Daoy (cell line): ENCODE measurements at regions not wholly inside any gene's neighbourhood (a gene's known extent, or its start where the extent isn't known, plus 50 kb on each side); places are given as distances from the start of the nearest gene placed in this dataset.

Experiments
- DNase-seq: peaks from one replicate; pipeline ENCODE4 v3.0.0-alpha.2; 2015; ENCODE audit warnings: low read depth

DNA sequence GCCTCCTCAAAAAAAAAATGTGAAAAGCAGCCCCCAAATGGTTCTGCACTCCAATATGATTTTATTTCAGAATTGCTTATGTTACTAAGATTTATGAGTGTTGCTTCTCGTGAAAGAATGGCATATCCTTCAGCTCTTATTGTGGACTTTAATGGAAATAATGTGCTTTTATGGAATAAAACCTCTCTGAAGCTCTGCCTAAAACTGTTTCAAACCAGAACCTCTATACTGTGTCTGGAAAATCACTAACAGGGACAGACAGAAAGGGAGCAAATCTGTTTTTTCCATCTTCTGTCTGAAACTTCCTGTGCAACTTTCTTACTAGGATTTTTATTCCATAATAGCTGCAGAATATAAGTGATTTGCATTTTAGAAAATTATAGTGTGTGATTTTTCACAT is 493.1 kb downstream of the ANKRD50 start:
- DNase-seq: no peak

DNA sequence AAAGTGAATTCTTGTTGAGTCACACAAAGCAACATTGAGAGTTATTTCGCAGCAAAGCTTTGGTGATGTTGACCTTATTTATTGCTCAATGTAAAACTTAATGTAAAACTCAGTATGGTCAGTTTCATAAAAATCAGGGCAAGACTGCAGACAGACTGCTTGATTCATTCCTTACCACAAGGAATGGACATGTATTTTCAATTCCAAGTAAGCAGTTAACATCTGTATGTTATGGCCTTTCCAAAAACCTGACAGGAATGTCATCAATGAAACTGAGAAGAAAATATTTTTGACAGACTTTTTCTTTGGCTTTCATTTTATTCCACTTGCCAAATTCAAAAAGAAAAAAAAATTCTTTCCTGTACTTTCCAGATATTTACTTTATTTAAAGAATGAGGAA is 488.3 kb downstream of the ANKRD50 start:
- no peak for DNase-seq

DNA sequence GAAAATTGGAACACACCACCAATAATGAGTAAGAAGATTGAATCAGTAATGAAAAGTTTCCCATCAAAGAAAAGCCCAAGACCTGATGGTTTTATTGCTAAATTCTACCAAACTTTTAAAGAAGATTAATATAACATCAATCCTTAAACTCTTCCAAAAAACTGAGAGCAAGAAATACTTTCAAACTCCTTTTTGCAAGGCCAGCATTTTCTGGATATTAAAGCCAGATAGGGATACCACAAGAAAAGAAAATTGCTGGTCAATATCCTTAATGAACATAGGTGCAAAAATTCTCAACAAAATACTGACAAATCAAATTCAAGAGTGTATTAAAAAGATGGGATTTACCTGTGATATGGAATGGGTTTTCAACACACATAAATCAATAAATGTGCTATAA is 484.6 kb downstream of the ANKRD50 start:
- DNase-seq: no peak

DNA sequence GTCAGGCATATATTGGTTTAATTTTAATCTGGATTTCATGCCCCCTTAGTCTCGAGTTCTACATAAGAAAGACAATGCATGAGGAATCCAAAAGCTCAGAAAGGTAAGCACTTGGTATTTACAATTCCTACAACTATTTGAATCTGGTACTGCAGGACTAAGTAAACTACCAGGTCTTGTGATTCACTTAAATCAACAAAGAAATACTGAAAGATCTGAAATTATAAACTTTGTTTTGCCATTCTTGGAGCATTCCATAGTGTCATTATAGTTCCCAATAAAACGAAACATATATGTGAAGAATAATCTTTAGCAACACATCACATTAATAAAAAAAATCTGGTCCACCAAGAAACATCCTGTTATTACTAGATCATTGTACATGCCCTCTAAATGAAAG is 482.3 kb downstream of the ANKRD50 start:
- DNase-seq: no peak

DNA sequence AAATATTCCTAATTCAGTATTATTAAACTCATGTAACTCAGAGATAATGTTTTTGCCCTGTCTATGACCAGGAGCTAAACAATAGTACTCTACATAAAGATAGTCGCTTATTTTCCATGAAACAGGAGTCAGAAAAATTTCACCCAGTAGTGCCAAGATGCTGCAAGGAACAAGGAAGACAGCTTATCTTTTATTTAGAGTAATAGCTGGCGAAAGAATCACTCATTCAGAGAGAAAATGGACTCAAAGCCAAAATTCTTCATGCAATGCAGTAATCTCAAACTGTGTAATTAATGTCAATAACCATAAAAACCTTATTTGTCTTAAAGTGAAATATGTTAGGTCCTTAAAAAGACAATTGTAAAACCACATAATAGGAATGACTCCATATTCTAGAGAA is 477.8 kb downstream of the ANKRD50 start:
- no peak for DNase-seq

DNA sequence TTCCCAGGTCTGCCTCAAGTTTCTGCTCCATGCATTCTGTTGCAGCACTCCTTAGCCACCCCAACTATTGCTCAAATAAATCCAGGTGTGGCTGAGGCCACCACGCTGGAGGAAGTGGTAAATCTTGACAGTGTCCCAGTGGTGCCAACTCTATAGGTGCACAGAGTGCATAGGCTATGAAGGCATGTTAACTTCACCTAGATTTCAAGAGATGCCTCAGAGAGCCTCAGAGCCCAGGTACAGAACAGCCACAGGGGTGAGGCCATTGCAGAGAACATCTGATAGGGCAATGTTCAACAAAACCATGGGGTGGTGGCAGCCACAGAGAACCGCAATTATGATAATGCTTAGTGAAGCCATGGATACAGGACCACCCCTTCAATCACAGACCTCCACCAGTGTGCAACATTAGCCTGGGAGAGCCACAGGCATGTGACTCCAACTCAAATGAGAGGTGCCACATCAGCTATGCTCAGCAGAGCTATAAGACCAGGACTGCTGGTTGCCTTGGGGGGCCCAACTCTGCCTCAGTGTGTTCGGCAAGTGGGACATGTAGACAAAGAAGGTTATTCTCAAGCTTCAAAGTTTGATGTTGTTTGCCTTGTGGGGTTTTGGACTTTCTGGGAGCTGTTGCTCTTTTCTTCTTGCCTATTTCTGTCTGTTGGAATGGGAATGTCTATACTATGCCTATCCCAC is 468.7 kb downstream of the ANKRD50 start:
- no peak for DNase-seq

DNA sequence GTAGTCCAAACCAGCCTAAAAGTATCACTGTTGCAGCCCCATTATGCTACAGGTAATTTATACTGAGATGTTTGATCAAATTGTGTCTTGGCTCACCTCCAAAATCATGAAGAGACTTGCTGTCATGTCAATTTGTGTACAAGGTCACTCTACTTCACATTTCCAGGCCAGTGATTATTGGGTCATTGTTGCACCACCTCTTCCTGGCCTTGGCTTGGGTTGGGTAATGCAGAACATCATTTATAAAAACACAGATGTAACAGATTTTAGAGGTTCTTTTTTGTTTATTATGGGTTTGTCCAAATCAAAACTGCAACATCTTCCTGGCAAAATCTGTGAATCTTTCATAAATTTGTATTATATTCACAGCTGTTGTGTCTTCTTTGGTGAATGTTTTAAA is 459.5 kb downstream of the ANKRD50 start:
- DNase-seq: no peak

DNA sequence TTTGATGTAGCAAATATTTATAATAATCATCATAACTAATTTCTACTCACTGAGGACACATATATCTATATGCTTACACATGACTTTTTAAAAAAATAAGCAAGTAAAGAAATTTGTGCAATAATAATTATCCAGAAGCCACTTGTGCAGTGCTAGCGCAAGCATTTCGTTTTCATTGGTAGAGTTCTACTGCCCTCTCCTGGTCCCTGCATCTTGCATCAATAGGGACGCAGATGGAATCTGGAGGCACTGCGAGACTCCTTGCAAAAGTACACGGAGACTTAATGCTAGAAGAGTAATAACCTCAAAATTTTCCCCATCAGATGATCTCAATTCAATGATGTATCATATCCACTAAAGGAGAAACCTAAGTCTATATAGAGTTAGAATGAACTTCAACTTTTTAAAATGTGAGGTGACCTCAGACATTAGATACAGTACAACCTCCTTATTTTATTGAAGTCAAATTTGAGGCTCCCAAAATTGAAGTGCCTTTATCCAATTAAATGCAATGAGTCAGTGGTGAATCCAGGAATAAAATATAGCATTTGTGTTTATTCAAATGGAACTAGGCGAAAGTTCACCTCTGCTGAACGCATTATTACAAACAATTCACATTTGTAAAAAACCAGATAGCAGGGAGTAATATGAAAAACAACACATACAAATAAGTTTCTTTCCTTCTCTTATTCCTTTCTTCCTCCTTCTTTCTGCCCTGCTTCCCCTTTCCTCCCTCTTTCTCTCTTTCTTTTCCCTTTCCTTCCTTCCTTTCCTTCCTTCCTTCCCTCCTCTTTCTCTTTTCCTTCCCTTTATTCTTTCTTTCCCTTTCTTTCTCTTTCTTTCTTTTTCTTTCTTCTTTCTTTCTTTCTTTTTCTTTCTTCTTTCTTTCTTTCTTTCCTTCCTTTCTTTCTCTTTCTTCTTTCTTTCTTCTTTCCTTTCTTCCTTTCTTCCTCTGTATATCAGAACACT is 450.0 kb downstream of the ANKRD50 start:
- DNase-seq: peak; percentile 46

DNA sequence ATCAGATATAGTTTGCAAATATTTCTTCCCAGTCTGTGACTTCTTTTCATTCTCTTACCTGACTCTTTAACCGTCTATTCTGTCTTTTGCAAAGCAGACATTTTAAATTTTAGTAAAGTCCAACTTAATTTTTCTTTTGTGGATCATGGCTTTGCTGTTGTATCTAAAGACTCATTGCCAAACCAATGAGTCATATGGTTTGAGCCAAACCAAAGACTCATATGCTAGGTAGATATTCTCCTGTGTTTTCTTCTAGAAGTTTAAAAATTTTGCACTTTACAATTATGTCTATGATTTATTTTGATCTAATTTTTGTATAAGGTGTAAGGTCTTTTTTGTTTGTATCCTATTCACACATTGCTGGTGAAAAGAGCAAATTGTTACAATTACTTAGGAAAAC is 446.8 kb downstream of the ANKRD50 start:
- no peak for DNase-seq

DNA sequence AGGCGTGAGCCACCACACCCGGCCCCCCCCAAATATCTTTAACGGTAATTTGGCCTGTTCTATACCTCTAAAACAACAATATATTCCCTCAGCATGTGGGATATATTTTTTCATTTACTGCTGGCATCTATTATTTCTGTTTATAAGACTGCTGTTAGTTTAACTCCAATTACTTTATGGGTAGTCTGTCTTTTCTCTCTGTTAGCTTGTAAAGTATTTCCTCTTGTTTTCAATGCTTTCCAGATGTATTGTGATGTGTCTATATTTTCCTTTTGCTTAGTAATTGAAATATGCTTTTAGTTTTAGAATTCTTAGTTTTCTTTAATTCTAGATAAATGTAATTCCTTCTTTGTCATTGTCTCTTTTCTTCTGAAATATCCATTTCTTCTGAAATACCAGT is 445.8 kb downstream of the ANKRD50 start:
- no peak for DNase-seq

DNA sequence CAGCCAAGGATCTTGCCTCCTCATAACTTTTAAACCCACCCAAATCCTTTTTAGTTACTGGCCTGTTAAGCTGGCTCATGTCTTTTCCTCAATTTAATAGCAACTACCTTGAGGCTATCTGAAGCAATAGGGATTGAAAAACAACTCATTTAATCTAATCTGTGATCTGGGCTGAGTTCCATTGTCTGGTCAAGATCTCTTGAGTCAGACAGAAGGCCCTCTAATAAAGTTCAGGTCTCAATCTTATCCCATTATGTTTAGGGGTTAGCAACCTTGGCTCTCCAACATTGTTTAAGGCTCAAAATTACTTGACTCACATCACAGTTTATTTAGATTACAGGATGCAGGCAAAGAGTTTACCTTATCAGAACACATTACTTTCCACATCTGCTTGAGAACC is 436.1 kb downstream of the ANKRD50 start:
- no peak for DNase-seq

DNA sequence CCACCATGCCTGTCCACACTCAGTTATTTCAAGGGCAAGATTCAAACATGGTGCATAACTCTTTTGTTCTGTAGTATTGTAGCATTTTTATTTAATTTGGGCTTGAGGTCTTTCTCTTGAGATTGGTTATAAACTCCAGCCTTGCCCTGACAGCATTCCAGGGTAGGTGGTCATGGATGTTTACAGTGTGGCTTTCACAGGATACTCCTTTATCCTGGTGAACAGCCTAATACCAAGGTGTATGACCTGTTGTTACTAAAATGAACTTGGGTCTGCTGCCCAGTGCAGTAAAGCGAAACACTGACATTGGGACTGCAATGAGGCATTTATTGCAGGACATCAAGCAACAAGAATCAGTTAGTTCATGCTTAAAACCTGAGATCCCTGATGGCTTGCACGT is 434.8 kb downstream of the ANKRD50 start:
- DNase-seq: no peak

DNA sequence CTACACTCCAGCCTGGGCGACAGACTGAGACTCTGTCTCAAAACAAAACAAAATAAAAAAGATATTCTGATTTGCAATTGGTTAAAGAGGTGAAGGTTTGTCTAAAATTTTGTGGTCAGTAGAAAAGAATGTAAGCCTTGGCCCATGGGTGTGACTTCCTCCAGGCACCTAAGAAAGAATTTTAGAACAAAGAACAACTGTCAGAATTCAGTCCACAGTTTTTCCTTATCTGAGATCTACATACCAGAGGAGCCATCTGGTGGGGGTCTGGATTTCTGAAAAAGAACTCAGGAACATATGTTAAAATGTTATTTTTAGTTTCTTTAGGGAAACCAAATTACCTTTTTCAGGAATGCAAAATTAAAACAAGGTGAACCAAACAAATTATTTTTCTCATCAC is 434.1 kb downstream of the ANKRD50 start:
- DNase-seq: peak; percentile 2

DNA sequence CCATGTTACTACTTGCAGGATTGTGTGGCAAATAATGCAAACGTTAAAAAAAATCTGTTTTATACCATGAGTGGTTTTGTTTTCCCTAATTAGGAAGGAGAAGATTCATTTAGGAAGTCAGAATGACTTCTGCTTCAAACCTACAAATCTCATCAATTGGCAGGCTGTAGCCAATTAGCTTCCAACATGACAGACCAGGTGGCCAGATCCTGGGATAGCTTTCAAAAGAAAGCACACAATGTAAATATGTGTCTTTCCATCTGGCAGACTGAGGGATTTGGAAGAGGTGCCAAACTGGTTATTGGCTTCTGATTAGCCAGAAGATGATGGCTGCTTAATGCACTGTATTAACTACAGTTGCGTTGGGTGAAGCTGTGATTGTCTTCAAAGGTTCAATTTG is 432.8 kb downstream of the ANKRD50 start:
- no peak for DNase-seq

DNA sequence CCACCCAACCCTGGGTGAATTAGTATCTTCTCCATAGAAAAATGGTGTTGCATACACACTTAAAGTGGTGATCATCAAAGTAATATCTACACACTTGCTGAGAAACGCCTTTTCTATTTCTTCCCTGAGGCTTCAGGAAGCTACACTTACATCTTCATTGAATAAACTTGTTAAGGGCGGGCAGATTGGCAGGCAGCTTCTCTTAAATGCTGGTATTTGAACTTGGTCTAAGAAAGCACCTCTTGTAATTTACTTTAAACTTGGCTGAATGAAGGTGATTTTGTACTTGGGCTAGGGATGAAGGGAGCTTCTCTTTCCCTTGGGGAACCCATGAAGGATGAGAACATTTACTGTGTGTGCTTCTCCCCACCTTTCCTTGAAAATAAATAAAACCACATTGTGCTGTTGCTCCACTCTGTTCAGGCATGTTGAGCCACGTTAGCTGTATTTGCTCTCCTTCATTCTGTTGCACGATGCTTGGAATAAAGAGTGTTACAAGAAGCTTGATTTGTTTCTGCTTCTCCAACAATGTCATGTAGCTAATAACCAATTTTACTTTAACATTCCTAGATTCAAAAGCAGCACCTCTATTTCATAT is 430.1 kb downstream of the ANKRD50 start:
- DNase-seq: no peak

DNA sequence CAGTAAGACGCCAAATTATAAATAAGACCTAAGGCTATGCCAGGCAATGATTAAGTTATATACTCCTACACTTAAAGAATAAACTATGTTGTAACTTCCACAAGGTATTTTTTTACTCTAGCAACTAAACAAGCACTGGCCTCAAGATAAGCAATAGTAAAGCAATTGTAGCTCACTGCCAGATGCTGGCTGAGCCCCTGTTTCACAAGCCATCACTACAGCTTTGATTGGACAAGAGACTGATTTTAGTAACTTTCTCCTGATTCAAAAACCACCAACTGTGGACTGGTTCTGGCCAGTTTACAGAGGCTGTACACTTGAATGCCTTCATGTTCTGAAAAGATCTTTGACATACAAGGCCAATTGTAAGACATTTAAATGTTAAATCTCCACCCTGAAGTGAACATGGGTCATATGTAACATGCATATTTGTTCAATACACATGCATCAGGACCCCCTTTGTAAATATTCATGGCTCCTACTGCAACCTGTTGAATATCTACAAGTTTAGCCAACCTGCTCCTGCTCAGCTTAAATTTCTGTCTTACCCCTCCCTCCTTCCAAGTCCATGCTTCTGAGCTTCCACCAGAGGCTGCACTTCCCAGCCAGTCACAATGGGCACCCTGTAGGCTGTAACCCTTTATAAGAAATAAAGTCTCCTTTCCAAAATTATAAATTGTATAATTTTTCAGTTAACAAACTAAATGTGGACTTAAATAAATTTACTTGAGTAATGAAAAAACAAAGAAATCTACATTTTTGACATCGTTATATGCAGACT is 423.6 kb downstream of the ANKRD50 start:
- no peak for DNase-seq

DNA sequence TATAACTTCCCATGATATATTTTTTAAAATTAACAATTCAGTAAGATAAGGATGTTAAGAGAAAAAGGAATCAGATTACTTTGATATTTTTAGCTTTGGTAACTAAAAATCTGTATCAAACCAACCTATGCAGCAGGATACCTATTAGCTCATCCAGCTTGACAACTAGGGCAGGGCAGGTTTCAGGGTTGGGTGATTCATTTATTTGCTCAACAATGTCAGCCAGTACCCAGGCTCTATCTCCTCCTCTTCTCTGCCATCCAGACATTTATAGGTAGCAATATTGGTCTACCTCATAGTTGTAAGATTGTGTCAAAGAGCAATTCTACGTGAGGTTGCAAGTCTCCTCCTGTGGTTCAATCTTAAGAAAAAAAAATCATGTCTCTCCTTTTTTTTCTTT is 421.9 kb downstream of the ANKRD50 start:
- no peak for DNase-seq

DNA sequence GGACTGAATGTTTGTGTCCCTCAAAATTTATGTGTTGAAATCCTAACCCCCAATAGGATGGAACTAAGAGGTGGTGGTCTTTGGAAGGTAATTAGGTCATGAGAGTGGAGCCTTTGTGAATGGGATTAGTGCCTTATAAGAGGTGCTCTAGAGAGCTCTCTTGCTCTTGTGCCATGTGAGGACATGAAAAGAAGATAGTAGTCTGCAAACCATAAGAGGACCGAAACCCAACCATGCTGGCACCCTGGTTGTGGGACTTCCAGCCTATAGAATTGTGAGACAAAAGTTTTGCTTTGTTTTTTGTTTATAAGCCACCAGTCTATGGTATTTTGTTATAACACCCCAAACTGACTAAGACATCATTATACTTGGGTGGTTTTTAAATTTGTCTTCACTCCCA is 417.1 kb downstream of the ANKRD50 start:
- DNase-seq: no peak

DNA sequence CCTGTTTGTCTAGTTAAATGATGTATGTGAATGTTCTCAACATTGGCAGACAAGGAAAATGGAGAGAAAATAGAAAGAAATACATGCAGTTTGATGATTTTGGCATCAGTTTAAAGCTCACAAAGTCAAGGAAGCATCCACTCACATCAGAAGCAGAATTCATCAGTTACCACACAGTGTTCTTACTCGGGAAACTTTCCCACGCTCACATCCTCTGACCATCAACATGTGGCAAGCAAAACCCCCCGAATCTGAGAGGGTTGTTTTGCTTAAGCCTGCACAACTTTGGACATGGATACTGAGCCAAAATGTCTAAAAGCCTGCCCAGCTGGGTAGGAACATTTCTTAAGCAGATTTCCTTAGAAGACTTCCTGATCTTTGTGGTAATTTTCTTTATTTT is 407.6 kb downstream of the ANKRD50 start:
- no peak for DNase-seq

DNA sequence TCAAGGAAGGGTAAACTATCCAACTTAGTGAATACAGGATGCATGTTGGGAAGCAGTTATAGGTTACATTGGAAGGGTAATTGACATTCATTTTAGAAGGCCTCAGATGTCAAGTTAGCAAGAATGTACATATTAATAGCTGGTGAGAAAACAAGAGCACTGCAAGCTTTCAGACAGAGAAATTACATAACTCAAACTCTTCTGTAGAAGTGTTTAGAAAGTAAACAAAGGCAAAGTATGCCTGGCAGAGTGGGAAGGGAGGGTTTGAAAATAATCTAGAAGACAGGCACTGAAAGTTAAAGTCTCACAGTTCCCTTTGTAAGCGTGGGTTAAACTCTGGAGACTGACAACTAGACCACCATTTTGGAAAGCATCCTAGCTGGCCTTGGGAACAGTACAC is 406.2 kb downstream of the ANKRD50 start:
- DNase-seq: no peak

DNA sequence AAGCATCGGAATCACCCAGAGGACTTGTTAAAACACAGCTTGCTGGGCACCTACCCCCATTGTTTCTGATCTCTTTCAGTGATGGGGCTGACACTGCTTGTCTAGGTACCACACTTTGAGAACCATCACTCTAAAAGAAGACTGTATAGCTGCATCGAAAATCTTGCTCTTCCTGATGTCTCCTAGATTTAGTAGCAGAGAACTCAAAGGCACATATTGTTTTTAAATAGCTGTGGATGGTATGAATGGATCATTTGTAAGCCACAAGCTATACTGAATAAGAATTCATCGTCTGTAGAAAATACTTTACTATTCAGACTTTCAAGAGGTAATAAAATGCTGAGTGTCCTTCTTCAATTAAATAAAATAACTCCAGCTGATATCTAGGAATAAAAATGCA is 405.4 kb downstream of the ANKRD50 start:
- DNase-seq: no peak

DNA sequence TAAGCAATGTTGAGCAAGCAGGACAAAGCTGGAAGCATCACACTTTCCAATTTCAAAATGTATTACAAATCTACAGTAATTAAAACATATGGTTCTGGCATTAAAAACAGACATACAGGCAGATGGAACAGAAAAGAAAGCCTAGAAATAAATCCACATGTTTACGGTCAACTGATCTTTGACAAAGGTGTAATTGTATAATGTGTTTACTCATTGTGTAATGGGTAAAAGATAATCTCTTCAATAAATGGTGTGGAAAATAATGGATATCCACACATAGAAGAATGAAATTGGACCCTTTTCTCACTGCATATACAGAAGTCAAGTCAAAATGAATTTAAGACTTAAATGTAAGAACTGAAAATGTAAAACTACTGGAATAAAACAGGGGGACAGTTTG is 394.2 kb downstream of the ANKRD50 start:
- DNase-seq: no peak
